ENCODE measurements at regions not wholly inside any gene's neighbourhood (a gene's known extent, or its start where the extent isn't known, plus 50 kb on each side); places are given as distances from the start of the nearest gene placed in this dataset.

GRCh38 chr9:1320607-1321195 is 270.5 kb downstream of the DMRT2 start:
- Histone ChIP-seq H3K4me3 (no peak overlapping the region), H3K4me2 (no peak overlapping the region), H3K79me2 (no peaks in the 10 kb centered on the region), H2AFZ (no peak overlapping the region), H3K36me3 (replicated peaks; ENCODE audit: insufficient read depth, low read depth) (no peaks in the 10 kb centered on the region), H3K4me1 (ENCODE audit: insufficient read depth) (no peaks in the 10 kb centered on the region), H3K27ac (no peak overlapping the region), H3K9me3 (ENCODE audit: low read depth) (peaks cover 4% of the 10 kb centered on the region), H3K9me2 (replicated peaks; ENCODE audit: insufficient read depth) (no peaks in the 10 kb centered on the region), H4K20me1 (ENCODE audit: insufficient read depth, poor library complexity, severe bottlenecking) (no peaks in the 10 kb centered on the region), H3K27me3 (no peaks in the 10 kb centered on the region)
- TF ChIP-seq EZH2 (IDR thresholded peaks at IDR 0.05; ENCODE audit: borderline replicate concordance) (no peak), CTCF (IDR thresholded peaks at IDR 0.05; ENCODE audit: poor library complexity) (no peak), EZH2phosphoT487 (IDR thresholded peaks at IDR 0.05; ENCODE audit: low read depth, severe bottlenecking, unreplicated experiment) (no peak)
- 59% methylated on average over 7 of the region's 7 CpGs for WGBS (ENCODE audit: low lambda C conversion rate, missing lambda C conversion rate)
- no peak for DNase-seq (ENCODE audit: low spot score)

- Histone ChIP-seq H3K36me3 (replicated peaks; ENCODE audit: insufficient read depth, low read depth) (no peaks in the 10 kb centered on the region), H3K9me2 (replicated peaks; ENCODE audit: insufficient read depth) (no peaks in the 10 kb centered on the region), H2AFZ (no peak overlapping the region), H3K4me3 (no peak overlapping the region), H4K20me1 (ENCODE audit: insufficient read depth, poor library complexity, severe bottlenecking) (no peaks in the 10 kb centered on the region), H3K4me1 (ENCODE audit: insufficient read depth) (no peaks in the 10 kb centered on the region), H3K9me3 (ENCODE audit: low read depth) (peaks cover 4% of the 10 kb centered on the region), H3K4me2 (no peak overlapping the region), H3K27ac (no peak overlapping the region), H3K27me3 (no peaks in the 10 kb centered on the region), H3K79me2 (no peaks in the 10 kb centered on the region)
- DNase-seq (ENCODE audit: low spot score) = no peak
- 41% methylated on average over 3 of the region's 3 CpGs for WGBS (ENCODE audit: low lambda C conversion rate, missing lambda C conversion rate)
- TF ChIP-seq CTCF (IDR thresholded peaks at IDR 0.05; ENCODE audit: poor library complexity) = no peak
- TF ChIP-seq EZH2 (IDR thresholded peaks at IDR 0.05; ENCODE audit: borderline replicate concordance) = no peak
- no peak for TF ChIP-seq EZH2phosphoT487 (IDR thresholded peaks at IDR 0.05; ENCODE audit: low read depth, severe bottlenecking, unreplicated experiment)
Observed at GRCh38 chr9:1327467-1327866, 277.3 kb downstream of the DMRT2 start.

- H3K9me2 ChIP-seq (replicated peaks; ENCODE audit: insufficient read depth) = no peaks in the 10 kb centered on the region
- H3K4me3 ChIP-seq = no peak overlapping the region
- no peak for TF ChIP-seq CTCF (IDR thresholded peaks at IDR 0.05; ENCODE audit: poor library complexity)
- TF ChIP-seq EZH2phosphoT487 (IDR thresholded peaks at IDR 0.05; ENCODE audit: low read depth, severe bottlenecking, unreplicated experiment) = no peak
- no peak for TF ChIP-seq EZH2 (IDR thresholded peaks at IDR 0.05; ENCODE audit: borderline replicate concordance)
- no peaks in the 10 kb centered on the region for H4K20me1 ChIP-seq (ENCODE audit: insufficient read depth, poor library complexity, severe bottlenecking)
- H2AFZ ChIP-seq = no peak overlapping the region
- no peaks in the 10 kb centered on the region for H3K27me3 ChIP-seq
- DNase-seq (ENCODE audit: low spot score) = no peak
- H3K36me3 ChIP-seq (replicated peaks; ENCODE audit: insufficient read depth, low read depth) = no peaks in the 10 kb centered on the region
- H3K27ac ChIP-seq = no peak overlapping the region
- H3K4me1 ChIP-seq (ENCODE audit: insufficient read depth) = no peaks in the 10 kb centered on the region
- 40% methylated on average over 4 of the region's 4 CpGs for WGBS (ENCODE audit: low lambda C conversion rate, missing lambda C conversion rate)
- H3K9me3 ChIP-seq (ENCODE audit: low read depth) = peaks cover 4% of the 10 kb centered on the region
- H3K4me2 ChIP-seq = no peak overlapping the region
- H3K79me2 ChIP-seq = no peaks in the 10 kb centered on the region
Observed at GRCh38 chr9:1328341-1328740, 278.2 kb downstream of the DMRT2 start.

All from hepatocyte (in vitro differentiated cells).